ENCODE measurements at regions not wholly inside any gene's neighbourhood (a gene's known extent, or its start where the extent isn't known, plus 50 kb on each side); places are given as distances from the start of the nearest gene placed in this dataset.

DNA sequence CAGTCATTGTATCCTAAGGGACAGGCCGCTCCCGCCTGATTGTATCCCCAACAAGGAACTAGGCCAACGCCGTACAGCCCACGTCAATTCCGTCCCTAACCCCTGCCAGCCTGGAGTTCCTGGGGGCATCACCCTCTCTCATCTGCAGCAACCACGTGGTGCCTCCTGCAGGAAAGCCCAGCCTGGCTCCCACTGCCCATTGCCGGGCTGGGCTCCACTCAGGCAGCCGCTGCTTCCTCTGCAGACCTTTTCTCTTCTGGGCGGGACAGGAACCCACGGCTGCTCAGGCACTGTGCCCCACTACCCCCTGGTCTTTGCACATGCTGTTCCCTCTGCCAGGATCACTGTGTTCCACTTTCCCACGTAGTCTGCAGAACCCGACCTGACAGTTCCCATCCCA, 212.2 kb downstream of the TFCP2L1 start:
- Histone ChIP-seq H3K4me3 (no peak overlapping the region), H3K9me3 (no peaks in the 10 kb centered on the region), H3K4me1 (ENCODE audit: insufficient read depth) (no peaks in the 10 kb centered on the region), H3K27ac (no peak overlapping the region), H3K36me3 (no peaks in the 10 kb centered on the region), H3K27me3 (no peaks in the 10 kb centered on the region)
- no peak for DNase-seq
- 85 to 87% (median 87%) methylated on average over 13 of the region's 13 CpGs for WGBS, 3 donors
- TF ChIP-seq, protein P1, sequence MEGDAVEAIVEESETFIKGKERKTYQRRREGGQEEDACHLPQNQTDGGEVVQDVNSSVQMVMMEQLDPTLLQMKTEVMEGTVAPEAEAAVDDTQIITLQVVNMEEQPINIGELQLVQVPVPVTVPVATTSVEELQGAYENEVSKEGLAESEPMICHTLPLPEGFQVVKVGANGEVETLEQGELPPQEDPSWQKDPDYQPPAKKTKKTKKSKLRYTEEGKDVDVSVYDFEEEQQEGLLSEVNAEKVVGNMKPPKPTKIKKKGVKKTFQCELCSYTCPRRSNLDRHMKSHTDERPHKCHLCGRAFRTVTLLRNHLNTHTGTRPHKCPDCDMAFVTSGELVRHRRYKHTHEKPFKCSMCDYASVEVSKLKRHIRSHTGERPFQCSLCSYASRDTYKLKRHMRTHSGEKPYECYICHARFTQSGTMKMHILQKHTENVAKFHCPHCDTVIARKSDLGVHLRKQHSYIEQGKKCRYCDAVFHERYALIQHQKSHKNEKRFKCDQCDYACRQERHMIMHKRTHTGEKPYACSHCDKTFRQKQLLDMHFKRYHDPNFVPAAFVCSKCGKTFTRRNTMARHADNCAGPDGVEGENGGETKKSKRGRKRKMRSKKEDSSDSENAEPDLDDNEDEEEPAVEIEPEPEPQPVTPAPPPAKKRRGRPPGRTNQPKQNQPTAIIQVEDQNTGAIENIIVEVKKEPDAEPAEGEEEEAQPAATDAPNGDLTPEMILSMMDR (IDR thresholded peaks at IDR 0.05) = no peak
- TF ChIP-seq POLR2A (IDR thresholded peaks at IDR 0.05) (no peak), EP300 (IDR thresholded peaks at IDR 0.05) (no peak)
- intact Hi-C loops (cut with DNase I) = loop anchor here in 3 of 4 donors (2.0 to 10.0 kb wide), 3 partner anchors 338 to 728 kb away; partner anchors contain the start of genes INHBB (in 2 of the 3) and GLI2 (in 1 of the 3)

DNA sequence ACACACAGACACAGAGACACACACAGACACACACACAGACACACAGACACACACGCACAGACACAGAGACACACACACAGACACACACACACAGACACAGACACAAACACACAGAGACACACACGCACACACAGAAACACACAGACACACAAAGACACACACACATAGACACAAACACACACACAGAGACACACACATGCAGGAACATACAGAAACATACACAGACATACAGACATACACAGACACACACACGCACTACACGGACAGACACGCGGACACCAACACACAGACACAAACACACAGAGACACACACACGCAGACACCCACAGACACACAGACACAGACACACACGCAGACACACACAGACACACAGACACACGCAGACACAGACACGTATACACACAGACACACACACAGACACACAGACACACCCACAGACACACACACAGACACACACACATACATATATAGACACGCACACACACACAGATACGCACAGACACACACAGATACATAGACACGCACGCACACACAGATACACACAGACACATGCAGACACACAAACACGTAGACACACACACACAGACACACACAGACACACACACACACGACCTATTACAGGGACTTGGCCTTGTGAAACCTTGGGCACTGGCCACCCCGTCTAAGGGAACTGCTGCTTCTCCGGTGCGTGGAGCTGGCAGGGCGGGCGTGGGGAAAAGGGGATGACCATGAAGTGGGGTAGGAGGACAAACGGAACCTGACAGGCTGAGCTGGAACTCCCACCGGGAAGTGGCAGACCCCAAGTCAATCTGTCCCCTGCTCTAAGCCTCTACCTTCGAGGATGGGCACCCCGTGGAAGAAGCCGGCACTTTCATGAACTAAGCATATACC, 211.4 kb downstream of the TFCP2L1 start:
- DNase-seq = no peak
- no peak overlapping the region for H3K27ac ChIP-seq
- H3K4me1 ChIP-seq (ENCODE audit: insufficient read depth) = no peaks in the 10 kb centered on the region
- no peaks in the 10 kb centered on the region for H3K27me3 ChIP-seq
- H3K9me3 ChIP-seq = no peaks in the 10 kb centered on the region
- H3K36me3 ChIP-seq = no peaks in the 10 kb centered on the region
- intact Hi-C loops (cut with DNase I) = loop anchor here in 3 of 4 donors (2.0 to 10.0 kb wide), 3 partner anchors 339 to 729 kb away; partner anchors contain the start of genes INHBB (in 2 of the 3) and GLI2 (in 1 of the 3)
- no peak overlapping the region for H3K4me3 ChIP-seq
- TF ChIP-seq, protein P1 (IDR thresholded peaks at IDR 0.05) = no peak
- TF ChIP-seq POLR2A (IDR thresholded peaks at IDR 0.05) (no peak), EP300 (IDR thresholded peaks at IDR 0.05) (no peak)
- 93 to 94% (median 93%) methylated on average over 26 of the region's 26 CpGs for WGBS, 3 donors

DNA sequence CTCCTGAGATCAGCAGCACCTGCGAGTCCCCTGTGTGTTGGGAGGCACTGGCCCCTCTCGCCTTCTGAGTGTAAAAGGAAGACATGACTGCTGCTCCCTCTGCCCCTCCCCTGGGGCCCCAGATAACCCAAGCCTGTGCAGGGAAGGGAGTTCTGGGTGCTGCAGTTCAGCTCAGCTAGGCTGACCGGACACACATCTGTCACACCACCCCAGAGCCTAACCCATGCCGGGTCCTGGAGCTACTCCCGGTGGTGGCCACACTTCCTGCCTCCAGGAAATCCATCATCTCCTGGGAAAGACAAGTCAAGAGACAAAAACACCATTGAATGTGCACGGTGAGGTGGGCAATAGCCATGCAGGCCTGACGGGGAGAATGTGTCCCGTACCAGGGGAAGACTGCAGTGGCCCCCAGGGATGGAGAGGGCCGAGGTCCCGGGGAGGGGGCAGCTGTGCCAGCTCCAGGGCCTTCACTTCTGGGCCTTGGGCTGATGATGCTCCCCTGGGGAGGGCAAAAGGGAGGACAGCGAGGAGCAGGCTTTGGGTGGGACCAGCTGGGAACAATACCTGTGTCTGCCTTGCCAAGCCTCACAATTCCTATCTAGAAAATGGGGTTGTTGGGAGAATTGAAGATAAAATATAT, 210.6 kb downstream of the TFCP2L1 start:
- Histone ChIP-seq H3K4me1 (ENCODE audit: insufficient read depth) (no peaks in the 10 kb centered on the region), H3K4me3 (no peak overlapping the region), H3K27me3 (no peaks in the 10 kb centered on the region), H3K9me3 (no peaks in the 10 kb centered on the region), H3K36me3 (no peaks in the 10 kb centered on the region), H3K27ac (no peak overlapping the region)
- TF ChIP-seq POLR2A (IDR thresholded peaks at IDR 0.05) (no peak), EP300 (IDR thresholded peaks at IDR 0.05) (no peak)
- TF ChIP-seq, protein P1 (IDR thresholded peaks at IDR 0.05) = no peak
- WGBS, 3 donors = 75 to 83% (median 76%) methylated on average over 9 to 11 of the region's 11 CpGs
- intact Hi-C loops (cut with DNase I) = loop anchor here in 3 of 4 donors (5.0 to 10.0 kb wide), 2 partner anchors 377 to 730 kb away; partner anchors contain the start of gene INHBB (in 2 of the 3)
- no peak for DNase-seq

DNA sequence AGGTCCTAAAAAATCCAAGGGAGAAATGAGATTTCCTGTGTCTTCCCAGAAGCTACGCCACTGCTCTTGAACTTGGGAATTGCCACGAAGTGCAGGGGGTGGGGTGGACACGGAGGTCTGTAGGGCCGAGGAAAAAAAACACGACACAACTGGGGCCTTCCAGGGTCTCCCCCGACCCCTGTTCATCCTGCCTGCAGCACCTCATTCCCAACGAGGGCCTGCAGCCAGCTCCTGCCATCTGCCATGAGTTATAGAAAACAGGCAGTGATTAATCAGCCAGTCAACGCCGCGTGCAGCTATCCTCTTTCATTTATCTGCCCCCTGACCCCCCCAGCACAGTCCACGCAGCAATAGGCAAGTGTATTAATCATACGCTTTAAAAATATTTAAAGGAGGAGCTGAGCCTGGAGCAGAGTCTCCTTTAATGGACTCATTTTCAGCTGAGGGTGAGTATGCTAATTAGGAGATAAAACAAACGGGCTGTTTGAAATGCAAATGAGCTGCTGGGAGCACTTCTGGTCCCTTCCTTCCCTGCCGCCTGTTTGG, 209.9 kb downstream of the TFCP2L1 start:
- TF ChIP-seq, protein P1 (IDR thresholded peaks at IDR 0.05) = no peak
- TF ChIP-seq POLR2A (IDR thresholded peaks at IDR 0.05) = peak; percentile 32
- Histone ChIP-seq H3K36me3 (no peaks in the 10 kb centered on the region), H3K27ac (peak overlapping the region; percentile 8 to 29), H3K27me3 (no peaks in the 10 kb centered on the region), H3K4me3 (no peak overlapping the region), H3K9me3 (no peaks in the 10 kb centered on the region), H3K4me1 (ENCODE audit: insufficient read depth) (no peaks in the 10 kb centered on the region)
- peak; percentile 70 to 83 (median 74) for DNase-seq
- intact Hi-C loops (cut with DNase I) = loop anchor here in 2 of 4 donors (10.0 kb wide), 1 partner anchor 730 kb away; the partner anchor contains the start of gene INHBB (in 2 of the 2)
- 8% methylated on average over 14 of the region's 14 CpGs for WGBS, 3 donors

Measured in ovary (tissue), 7 donors.